ENCODE measurements at regions not wholly inside any gene's neighbourhood (a gene's known extent, or its start where the extent isn't known, plus 50 kb on each side); places are given as distances from the start of the nearest gene placed in this dataset.

DNA sequence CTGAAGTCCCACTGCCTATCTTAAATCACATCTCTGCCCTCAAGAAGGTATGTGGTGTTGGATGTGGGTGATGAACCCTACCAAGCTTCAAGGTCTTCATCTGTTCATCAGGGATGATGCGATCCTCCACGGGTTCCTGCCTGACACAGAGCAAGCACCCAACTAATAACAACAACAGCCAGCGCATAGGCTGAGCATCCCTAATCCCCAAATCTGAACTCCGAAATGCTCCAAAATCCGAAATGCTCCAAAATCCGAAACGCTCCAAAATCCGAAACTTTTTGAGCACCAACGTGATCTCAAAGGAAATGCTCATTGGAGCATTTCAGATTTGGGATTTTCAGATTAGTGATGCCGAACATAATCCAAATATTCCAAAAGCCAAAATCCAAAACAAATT is 238.9 kb upstream of the SDK2 start:
- no peaks in the 10 kb centered on the region for H3K36me3 ChIP-seq (ENCODE audit: insufficient read depth, low read length)
- no peaks in the 10 kb centered on the region for H3K27me3 ChIP-seq (ENCODE audit: insufficient read depth, low read depth, low read length)
- no peak overlapping the region for H3K9ac ChIP-seq (ENCODE audit: low read length)
- H3K79me2 ChIP-seq (replicated peaks; ENCODE audit: insufficient read depth, low read length), result no peaks in the 10 kb centered on the region
- no peak overlapping the region for H3K4me2 ChIP-seq (ENCODE audit: low read length)
- TF ChIP-seq EZH2 (IDR thresholded peaks at IDR 0.05; ENCODE audit: borderline replicate concordance, insufficient read depth, low read length, poor library complexity, severe bottlenecking), result no peak
- TF ChIP-seq TAF1 (IDR thresholded peaks at IDR 0.05; ENCODE audit: low read depth), result no peak
- no peak for TF ChIP-seq RAD21 (conservative IDR thresholded peaks at IDR 0.05)
- TF ChIP-seq, protein P1, sequence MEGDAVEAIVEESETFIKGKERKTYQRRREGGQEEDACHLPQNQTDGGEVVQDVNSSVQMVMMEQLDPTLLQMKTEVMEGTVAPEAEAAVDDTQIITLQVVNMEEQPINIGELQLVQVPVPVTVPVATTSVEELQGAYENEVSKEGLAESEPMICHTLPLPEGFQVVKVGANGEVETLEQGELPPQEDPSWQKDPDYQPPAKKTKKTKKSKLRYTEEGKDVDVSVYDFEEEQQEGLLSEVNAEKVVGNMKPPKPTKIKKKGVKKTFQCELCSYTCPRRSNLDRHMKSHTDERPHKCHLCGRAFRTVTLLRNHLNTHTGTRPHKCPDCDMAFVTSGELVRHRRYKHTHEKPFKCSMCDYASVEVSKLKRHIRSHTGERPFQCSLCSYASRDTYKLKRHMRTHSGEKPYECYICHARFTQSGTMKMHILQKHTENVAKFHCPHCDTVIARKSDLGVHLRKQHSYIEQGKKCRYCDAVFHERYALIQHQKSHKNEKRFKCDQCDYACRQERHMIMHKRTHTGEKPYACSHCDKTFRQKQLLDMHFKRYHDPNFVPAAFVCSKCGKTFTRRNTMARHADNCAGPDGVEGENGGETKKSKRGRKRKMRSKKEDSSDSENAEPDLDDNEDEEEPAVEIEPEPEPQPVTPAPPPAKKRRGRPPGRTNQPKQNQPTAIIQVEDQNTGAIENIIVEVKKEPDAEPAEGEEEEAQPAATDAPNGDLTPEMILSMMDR (IDR thresholded peaks at IDR 0.05; ENCODE audit: poor library complexity, severe bottlenecking), result no peak
- no peak for TF ChIP-seq POLR2AphosphoS5 (IDR thresholded peaks at IDR 0.05)
- H3K9me3 ChIP-seq (ENCODE audit: low read length), result no peaks in the 10 kb centered on the region
- H3K9me2 ChIP-seq (ENCODE audit: insufficient read depth, low read length), result no peaks in the 10 kb centered on the region
- H4K20me1 ChIP-seq (ENCODE audit: insufficient read depth), result no peaks in the 10 kb centered on the region
- H3K4me3 ChIP-seq (ENCODE audit: low read length), result no peak overlapping the region
- no peak overlapping the region for H3K27ac ChIP-seq (ENCODE audit: low read length)
- H2AFZ ChIP-seq (ENCODE audit: low read depth, low read length), result no peak overlapping the region
- H3F3A ChIP-seq (ENCODE audit: insufficient read depth, low read length, poor library complexity, severe bottlenecking), result no peaks in the 10 kb centered on the region

DNA sequence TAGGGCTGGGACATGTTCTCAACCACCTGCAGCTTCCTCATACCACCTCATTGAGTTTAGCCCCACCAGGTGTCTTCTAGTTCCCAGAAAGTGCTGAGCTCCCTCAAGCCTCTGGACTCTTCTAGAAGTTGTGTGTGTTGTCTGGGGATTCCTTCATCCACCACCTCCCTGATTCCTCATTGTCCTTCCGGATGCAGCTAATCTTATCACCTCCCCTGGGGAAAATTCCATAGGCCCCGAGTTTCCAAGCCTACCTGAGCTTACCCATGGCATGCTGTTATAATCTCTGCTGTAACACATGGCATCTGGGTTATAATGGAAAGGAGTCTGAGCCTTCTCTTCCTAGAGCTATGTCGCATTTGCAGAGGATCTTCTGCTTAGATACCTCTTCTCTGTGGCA is 243.5 kb upstream of the SDK2 start:
- H3F3A ChIP-seq (ENCODE audit: insufficient read depth, low read length, poor library complexity, severe bottlenecking), result no peaks in the 10 kb centered on the region
- no peaks in the 10 kb centered on the region for H3K79me2 ChIP-seq (replicated peaks; ENCODE audit: insufficient read depth, low read length)
- H3K36me3 ChIP-seq (ENCODE audit: insufficient read depth, low read length), result no peaks in the 10 kb centered on the region
- TF ChIP-seq, protein P2, sequence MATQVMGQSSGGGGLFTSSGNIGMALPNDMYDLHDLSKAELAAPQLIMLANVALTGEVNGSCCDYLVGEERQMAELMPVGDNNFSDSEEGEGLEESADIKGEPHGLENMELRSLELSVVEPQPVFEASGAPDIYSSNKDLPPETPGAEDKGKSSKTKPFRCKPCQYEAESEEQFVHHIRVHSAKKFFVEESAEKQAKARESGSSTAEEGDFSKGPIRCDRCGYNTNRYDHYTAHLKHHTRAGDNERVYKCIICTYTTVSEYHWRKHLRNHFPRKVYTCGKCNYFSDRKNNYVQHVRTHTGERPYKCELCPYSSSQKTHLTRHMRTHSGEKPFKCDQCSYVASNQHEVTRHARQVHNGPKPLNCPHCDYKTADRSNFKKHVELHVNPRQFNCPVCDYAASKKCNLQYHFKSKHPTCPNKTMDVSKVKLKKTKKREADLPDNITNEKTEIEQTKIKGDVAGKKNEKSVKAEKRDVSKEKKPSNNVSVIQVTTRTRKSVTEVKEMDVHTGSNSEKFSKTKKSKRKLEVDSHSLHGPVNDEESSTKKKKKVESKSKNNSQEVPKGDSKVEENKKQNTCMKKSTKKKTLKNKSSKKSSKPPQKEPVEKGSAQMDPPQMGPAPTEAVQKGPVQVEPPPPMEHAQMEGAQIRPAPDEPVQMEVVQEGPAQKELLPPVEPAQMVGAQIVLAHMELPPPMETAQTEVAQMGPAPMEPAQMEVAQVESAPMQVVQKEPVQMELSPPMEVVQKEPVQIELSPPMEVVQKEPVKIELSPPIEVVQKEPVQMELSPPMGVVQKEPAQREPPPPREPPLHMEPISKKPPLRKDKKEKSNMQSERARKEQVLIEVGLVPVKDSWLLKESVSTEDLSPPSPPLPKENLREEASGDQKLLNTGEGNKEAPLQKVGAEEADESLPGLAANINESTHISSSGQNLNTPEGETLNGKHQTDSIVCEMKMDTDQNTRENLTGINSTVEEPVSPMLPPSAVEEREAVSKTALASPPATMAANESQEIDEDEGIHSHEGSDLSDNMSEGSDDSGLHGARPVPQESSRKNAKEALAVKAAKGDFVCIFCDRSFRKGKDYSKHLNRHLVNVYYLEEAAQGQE (IDR thresholded peaks at IDR 0.05; ENCODE audit: borderline replicate concordance), result no peak
- no peak for TF ChIP-seq EZH2 (IDR thresholded peaks at IDR 0.05; ENCODE audit: borderline replicate concordance, insufficient read depth, low read length, poor library complexity, severe bottlenecking)
- TF ChIP-seq, protein P1 (IDR thresholded peaks at IDR 0.05; ENCODE audit: poor library complexity, severe bottlenecking), result no peak
- TF ChIP-seq MXI1 (conservative IDR thresholded peaks at IDR 0.05; ENCODE audit: poor library complexity, severe bottlenecking), result no peak
- no peak for TF ChIP-seq SMC3 (conservative IDR thresholded peaks at IDR 0.05; ENCODE audit: poor library complexity)
- TF ChIP-seq RAD21 (conservative IDR thresholded peaks at IDR 0.05), result no peak
- no peak for TF ChIP-seq POLR2AphosphoS5 (IDR thresholded peaks at IDR 0.05)
- TF ChIP-seq TAF1 (IDR thresholded peaks at IDR 0.05; ENCODE audit: low read depth), result no peak
- TF ChIP-seq EP300 (conservative IDR thresholded peaks at IDR 0.05; ENCODE audit: poor library complexity, severe bottlenecking), result no peak
- H3K9ac ChIP-seq (ENCODE audit: low read length), result no peak overlapping the region
- no peaks in the 10 kb centered on the region for H3K27me3 ChIP-seq (ENCODE audit: insufficient read depth, low read depth, low read length)
- no peaks in the 10 kb centered on the region for H3K9me3 ChIP-seq (ENCODE audit: low read length)
- H3K9me2 ChIP-seq (ENCODE audit: insufficient read depth, low read length), result no peaks in the 10 kb centered on the region
- H4K20me1 ChIP-seq (ENCODE audit: insufficient read depth), result no peaks in the 10 kb centered on the region
- no peak overlapping the region for H3K4me3 ChIP-seq (ENCODE audit: low read length)
- no peak overlapping the region for H3K4me2 ChIP-seq (ENCODE audit: low read length)
- H2AFZ ChIP-seq (ENCODE audit: low read depth, low read length), result no peak overlapping the region
- no peak overlapping the region for H3K27ac ChIP-seq (ENCODE audit: low read length)

All from neural cell (in vitro differentiated cells).